Transverse colon (tissue), 4 donors: ENCODE measurements at regions not wholly inside any gene's neighbourhood (a gene's known extent, or its start where the extent isn't known, plus 50 kb on each side); places are given as distances from the start of the nearest gene placed in this dataset.

Experiments
- DNase-seq: peaks from one replicate; pipeline ENCODE4 v3.0.0-alpha.2; 2019
- H3K27ac ChIP-seq, 4 donors: fragments of 200-600 bp; sonication (generic); 2 replicates each; pipeline ENCODE4 v1.5.1; 2016 to 2018; ENCODE audit warnings: inconsistent platforms in 4 of 4
- H3K27me3 ChIP-seq: fragments of 200-600 bp; sonication (generic); 2 replicates; pipeline ENCODE4 v1.5.1; 2017; ENCODE audit warnings: inconsistent platforms
- H3K36me3 ChIP-seq, 4 donors: fragments of 200-600 bp; sonication (generic); 2 replicates each; pipeline ENCODE4 v1.5.1; 2017 to 2019; ENCODE audit warnings: inconsistent platforms in 4 of 4
- H3K4me1 ChIP-seq, 4 donors: fragments of 200-600 bp; sonication (generic); 2 replicates each; pipeline ENCODE4 v1.5.1; 2017 to 2020; ENCODE audit warnings: inconsistent platforms in 4 of 4
- H3K4me3 ChIP-seq, 4 donors: fragments of 200-600 bp; sonication (generic); 1 replicate in 1 of 4; 2 replicates in 3 of 4; pipeline versions ENCODE4 v1.5.1 to v1.6.1; 2017 to 2019; ENCODE audit warnings: inconsistent platforms in 4 of 4
- H3K9me3 ChIP-seq, 2 donors: fragments of 200-600 bp; sonication (generic); 2 replicates each; pipeline ENCODE4 v1.5.1; 2017 to 2019; ENCODE audit warnings: inconsistent platforms in 2 of 2
- EP300 ChIP-seq: sonication (generic); formaldehyde crosslinking; IDR thresholded peaks from one replicate; pipeline ENCODE4 v1.6.1; 2017; ENCODE audit warnings: antibody characterized with exemption, low read depth
- POLR2A ChIP-seq: fragments of 450-650 bp; IDR thresholded peaks from one replicate; pipeline ENCODE4 v1.6.1; 2016; ENCODE audit warnings: antibody characterized with exemption, mild to moderate bottlenecking, moderate library complexity
- POLR2AphosphoS5 ChIP-seq, 3 donors: sonication (generic); formaldehyde crosslinking; IDR thresholded peaks; one replicate each; pipeline ENCODE4 v1.6.1; 2016; ENCODE audit warnings: antibody characterized with exemption in 3 of 3
- WGBS, 2 donors: methylation state at CpG; one replicate each; pipeline ENCODE4 v1.1.5; 2018; ENCODE audit warnings: low coverage in 1 of 2; 5-methylcytosine and 5-hydroxymethylcytosine counted together
- in situ Hi-C, 4 donors: fragments of 200-750 bp; cut with MboI; loops; one replicate each; pipeline versions ENCODE4 v1.15.0 to v1.15.1; 2017; ENCODE audit warnings: low sequenced_read_pairs in 3 of 4, low pct_ligation_motif_present in 1 of 4, low pct_unique_long_range_greater_than_20kb in 1 of 4
- intact Hi-C: fragments of 100-400 bp; cut with DNase I; formaldehyde crosslinking; loops from one replicate; pipeline ENCODE4 v1.15.1; 2023; ENCODE audit warnings: low total_unique reads
- TF ChIP-seq, protein P1 (sequence below), 5 experiments: fragments of 200-600 bp in 3 of 5; fragments of 450-650 bp in 2 of 5; sonication (generic) in 3 of 5; IDR thresholded peaks; 1 replicate in 2 of 5; 2 replicates in 3 of 5; pipeline ENCODE4 v1.5.1; 2016 to 2017; ENCODE audit warnings: antibody characterized with exemption in 5 of 5, inconsistent platforms in 3 of 5, mild to moderate bottlenecking in 2 of 5, moderate library complexity in 1 of 5

DNA sequence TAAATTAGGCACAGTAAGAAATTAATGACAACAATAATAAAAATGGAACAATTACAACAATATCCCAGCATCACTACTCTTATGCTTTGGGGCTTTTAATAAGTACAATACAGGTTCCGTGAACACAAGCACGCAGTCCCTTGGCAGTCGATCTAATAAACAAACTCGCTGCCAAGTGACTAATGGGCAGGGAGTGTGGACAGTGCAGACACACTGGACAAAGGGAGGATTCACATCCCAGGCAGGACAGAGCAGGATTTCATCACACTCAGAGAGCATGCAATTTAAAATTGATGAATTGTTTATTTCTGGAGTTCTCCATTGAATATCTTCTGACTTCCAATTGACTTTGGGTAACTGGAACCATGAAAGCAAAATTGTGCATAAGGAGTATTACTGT, 524.1 kb upstream of the CFAP20DC start:
- intact Hi-C loops, result loop anchor here (10.0 kb wide), 1 partner anchor 281 kb away; no protein-coding TSS in a partner anchor
- H3K36me3 ChIP-seq, result no peaks in the 10 kb centered on the region
- H3K27me3 ChIP-seq, result no peaks in the 10 kb centered on the region
- TF ChIP-seq, protein P1, sequence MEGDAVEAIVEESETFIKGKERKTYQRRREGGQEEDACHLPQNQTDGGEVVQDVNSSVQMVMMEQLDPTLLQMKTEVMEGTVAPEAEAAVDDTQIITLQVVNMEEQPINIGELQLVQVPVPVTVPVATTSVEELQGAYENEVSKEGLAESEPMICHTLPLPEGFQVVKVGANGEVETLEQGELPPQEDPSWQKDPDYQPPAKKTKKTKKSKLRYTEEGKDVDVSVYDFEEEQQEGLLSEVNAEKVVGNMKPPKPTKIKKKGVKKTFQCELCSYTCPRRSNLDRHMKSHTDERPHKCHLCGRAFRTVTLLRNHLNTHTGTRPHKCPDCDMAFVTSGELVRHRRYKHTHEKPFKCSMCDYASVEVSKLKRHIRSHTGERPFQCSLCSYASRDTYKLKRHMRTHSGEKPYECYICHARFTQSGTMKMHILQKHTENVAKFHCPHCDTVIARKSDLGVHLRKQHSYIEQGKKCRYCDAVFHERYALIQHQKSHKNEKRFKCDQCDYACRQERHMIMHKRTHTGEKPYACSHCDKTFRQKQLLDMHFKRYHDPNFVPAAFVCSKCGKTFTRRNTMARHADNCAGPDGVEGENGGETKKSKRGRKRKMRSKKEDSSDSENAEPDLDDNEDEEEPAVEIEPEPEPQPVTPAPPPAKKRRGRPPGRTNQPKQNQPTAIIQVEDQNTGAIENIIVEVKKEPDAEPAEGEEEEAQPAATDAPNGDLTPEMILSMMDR (IDR thresholded peaks at IDR 0.05), result no peak
- TF ChIP-seq EP300, result no peak
- TF ChIP-seq POLR2AphosphoS5 (IDR thresholded peaks at IDR 0.05), result no peak
- no peak for TF ChIP-seq POLR2A
- H3K4me1 ChIP-seq, result peaks cover 0 to 10% (median 0%) of the 10 kb centered on the region in 4 donors
- DNase-seq, result peak; percentile 10
- 64 to 77% methylated on average over 4 of the region's 4 CpGs for WGBS, 2 donors
- no peak overlapping the region for H3K4me3 ChIP-seq
- no peak overlapping the region for H3K27ac ChIP-seq
- in situ Hi-C loops, result loop anchor here in 3 of 4 donors (5.0 to 10.0 kb wide), 3 partner anchors 281 to 291 kb away; no protein-coding TSS in a partner anchor
- H3K9me3 ChIP-seq, result no peaks in the 10 kb centered on the region

DNA sequence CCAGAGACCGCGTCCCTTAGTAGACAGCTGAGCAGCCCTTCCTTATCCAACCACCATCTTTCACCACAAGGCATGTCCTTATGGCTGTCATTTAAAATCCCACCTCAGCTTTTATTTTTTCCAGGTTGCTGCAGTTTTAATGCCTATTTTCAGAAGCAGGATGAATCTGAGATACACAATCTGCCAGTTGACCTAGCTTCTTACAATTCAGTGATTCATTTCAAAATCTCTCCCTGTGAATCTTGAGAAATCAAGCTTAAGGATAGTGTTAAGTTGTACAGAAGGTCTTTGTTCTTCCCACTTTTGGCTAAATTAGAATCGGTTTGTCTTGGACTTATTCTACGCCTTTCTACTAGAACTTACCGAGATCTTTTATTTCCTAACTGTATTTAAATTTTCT, 522.3 kb upstream of the CFAP20DC start:
- intact Hi-C loops (loop anchor here (10.0 kb wide), 1 partner anchor 283 kb away; no protein-coding TSS in a partner anchor), in situ Hi-C loops (loop anchor here in 3 of 4 donors (5.0 to 10.0 kb wide), 3 partner anchors 283 to 293 kb away; no protein-coding TSS in a partner anchor)
- Histone ChIP-seq H3K27ac (no peak overlapping the region), H3K9me3 (no peaks in the 10 kb centered on the region), H3K27me3 (no peaks in the 10 kb centered on the region), H3K4me3 (no peak overlapping the region), H3K4me1 (peaks cover 0 to 10% (median 0%) of the 10 kb centered on the region in 4 donors), H3K36me3 (no peaks in the 10 kb centered on the region)
- DNase-seq, result no peak
- 94% methylated on average over 5 of the region's 5 CpGs for WGBS, 2 donors
- TF ChIP-seq POLR2A (no peak), POLR2AphosphoS5 (IDR thresholded peaks at IDR 0.05) (no peak), EP300 (no peak)
- TF ChIP-seq, protein P1 (IDR thresholded peaks at IDR 0.05), result no peak

DNA sequence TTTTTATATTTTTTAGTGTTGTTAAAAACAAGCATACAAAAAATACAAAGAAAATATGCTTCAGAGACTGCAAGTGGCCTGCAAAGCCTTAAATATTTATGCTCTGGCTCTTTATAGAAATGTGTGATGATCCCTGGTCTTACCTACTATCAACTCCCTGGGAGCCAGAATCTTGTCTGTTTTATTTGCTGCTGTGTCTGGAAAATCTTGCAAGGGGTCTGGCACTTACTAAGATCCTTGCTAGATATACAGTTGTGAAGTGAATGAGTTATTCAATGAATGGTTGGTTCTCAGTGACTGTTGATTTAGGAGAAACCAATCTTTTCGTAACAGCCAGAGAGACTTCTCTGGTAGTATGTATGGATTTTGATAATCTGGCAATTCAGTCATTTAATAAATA, 521.0 kb upstream of the CFAP20DC start:
- Histone ChIP-seq H3K4me3 (no peak overlapping the region), H3K36me3 (no peaks in the 10 kb centered on the region), H3K4me1 (peaks cover 0 to 10% (median 0%) of the 10 kb centered on the region in 4 donors), H3K9me3 (no peaks in the 10 kb centered on the region), H3K27me3 (no peaks in the 10 kb centered on the region), H3K27ac (no peak overlapping the region)
- WGBS, 2 donors, result 60 to 100% methylated on average over 1 of the region's 1 CpG
- in situ Hi-C loops, result loop anchor here in 3 of 4 donors (5.0 to 10.0 kb wide), 3 partner anchors 284 to 294 kb away; no protein-coding TSS in a partner anchor
- TF ChIP-seq EP300, result no peak
- TF ChIP-seq POLR2AphosphoS5 (IDR thresholded peaks at IDR 0.05), result no peak
- TF ChIP-seq, protein P1 (IDR thresholded peaks at IDR 0.05), result no peak
- TF ChIP-seq POLR2A, result no peak
- intact Hi-C loops, result loop anchor here (10.0 kb wide), 1 partner anchor 284 kb away; no protein-coding TSS in a partner anchor
- no peak for DNase-seq

DNA sequence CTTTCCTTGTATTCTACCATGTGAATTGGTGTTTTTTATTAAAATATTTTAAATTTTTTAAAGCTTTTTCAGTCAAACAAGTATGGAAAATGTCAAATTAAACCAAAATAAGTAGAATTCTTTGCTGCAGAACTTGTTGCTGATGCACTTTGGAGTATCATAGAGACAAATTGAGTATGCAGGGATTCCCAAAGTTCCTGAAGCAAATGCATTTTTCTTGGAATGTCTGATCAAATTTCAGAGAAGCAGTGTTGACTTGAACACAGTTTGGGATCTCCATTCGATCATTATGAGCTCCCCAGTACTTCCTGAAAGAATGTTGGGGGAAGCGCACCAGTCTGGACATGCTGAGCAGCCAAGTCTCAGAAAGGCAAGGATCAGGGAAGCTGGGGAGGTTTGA, 517.8 kb upstream of the CFAP20DC start:
- intact Hi-C loops (no loop called here), in situ Hi-C loops (no loop called here)
- no peaks in the 10 kb centered on the region for H3K9me3 ChIP-seq
- no peak overlapping the region for H3K4me3 ChIP-seq
- WGBS, 2 donors, result 80 to 93% methylated on average over 1 to 2 of the region's 2 CpGs
- no peak for DNase-seq
- no peaks in the 10 kb centered on the region for H3K4me1 ChIP-seq
- H3K27me3 ChIP-seq, result no peaks in the 10 kb centered on the region
- TF ChIP-seq POLR2A (no peak), POLR2AphosphoS5 (IDR thresholded peaks at IDR 0.05) (no peak), EP300 (no peak)
- TF ChIP-seq, protein P1 (IDR thresholded peaks at IDR 0.05), result no peak
- no peaks in the 10 kb centered on the region for H3K36me3 ChIP-seq
- H3K27ac ChIP-seq, result no peak overlapping the region
